GM23338 (cell line): ENCODE measurements at regions not wholly inside any gene's neighbourhood (a gene's known extent, or its start where the extent isn't known, plus 50 kb on each side); places are given as distances from the start of the nearest gene placed in this dataset.

Experiments used
- CREB1 ChIP-seq: fragments of 250-450 bp; sonication (Bioruptor Pico); IDR thresholded peaks from 2 replicates; pipeline ENCODE4 v1.5.0; 2020; ENCODE audit warnings: low read depth, mild to moderate bottlenecking, moderate library complexity
- EZH2 ChIP-seq: fragments of 200-600 bp; sonication (generic); IDR thresholded peaks from one replicate; pipeline ENCODE4 v1.8.0; 2017; ENCODE audit warnings: antibody characterized with exemption, mild to moderate bottlenecking, low read depth; ENCODE audit not compliant: unreplicated experiment
- EZH2phosphoT487 ChIP-seq: fragments of 200-600 bp; sonication (generic); IDR thresholded peaks from one replicate; pipeline ENCODE4 v1.8.1; 2018; ENCODE audit warnings: antibody characterized with exemption; ENCODE audit not compliant: unreplicated experiment
- JUNB ChIP-seq: IDR thresholded peaks from one replicate; pipeline ENCODE4 v1.6.1; 2016; ENCODE audit warnings: antibody characterized with exemption; ENCODE audit not compliant: unreplicated experiment
- NANOG ChIP-seq: IDR thresholded peaks from 2 replicates; pipeline ENCODE4 v1.6.1; 2016; ENCODE audit warnings: antibody characterized with exemption, borderline replicate concordance
- POLR2AphosphoS5 ChIP-seq: IDR thresholded peaks from 2 replicates; pipeline ENCODE4 v1.6.1; 2016; ENCODE audit warnings: antibody characterized with exemption, low read depth
- STAT1 ChIP-seq: IDR thresholded peaks from one replicate; pipeline ENCODE4 v1.6.1; 2016; ENCODE audit warnings: antibody characterized with exemption; ENCODE audit not compliant: unreplicated experiment
- ZNF114 ChIP-seq: fragments of 250-450 bp; sonication (Bioruptor Pico); IDR thresholded peaks from 2 replicates; pipeline ENCODE4 v1.5.0; 2020; ENCODE audit warnings: mild to moderate bottlenecking, moderate library complexity
- ZNF331 ChIP-seq: fragments of 250-450 bp; sonication (Bioruptor Pico); IDR thresholded peaks from 2 replicates; pipeline ENCODE4 v1.5.0; 2020; ENCODE audit warnings: low read depth, mild to moderate bottlenecking, moderate library complexity
- TF ChIP-seq, protein P1 (sequence below), 2 experiments: fragments of 200-600 bp in 1 of 2; sonication (generic) in 1 of 2; conservative IDR thresholded peaks; 2 replicates each; pipeline versions ENCODE4 v1.5.1 to v1.6.1; 2016 to 2017; ENCODE audit warnings: antibody characterized with exemption in 2 of 2, low read depth in 2 of 2, mild to moderate bottlenecking in 2 of 2, moderate library complexity in 1 of 2
- TF ChIP-seq, protein P2 (sequence below): IDR thresholded peaks from one replicate; pipeline ENCODE4 v1.6.1; 2018; ENCODE audit warnings: antibody characterized with exemption; ENCODE audit not compliant: unreplicated experiment
- TF ChIP-seq, protein P3 (sequence below): IDR thresholded peaks from 2 replicates; pipeline ENCODE4 v1.6.1; 2016; ENCODE audit warnings: antibody characterized with exemption
- TF ChIP-seq, protein P4 (sequence below): fragments of 250-450 bp; sonication (Bioruptor Pico); IDR thresholded peaks from 2 replicates; pipeline ENCODE4 v1.5.0; 2020; ENCODE audit warnings: mild to moderate bottlenecking, moderate library complexity

DNA sequence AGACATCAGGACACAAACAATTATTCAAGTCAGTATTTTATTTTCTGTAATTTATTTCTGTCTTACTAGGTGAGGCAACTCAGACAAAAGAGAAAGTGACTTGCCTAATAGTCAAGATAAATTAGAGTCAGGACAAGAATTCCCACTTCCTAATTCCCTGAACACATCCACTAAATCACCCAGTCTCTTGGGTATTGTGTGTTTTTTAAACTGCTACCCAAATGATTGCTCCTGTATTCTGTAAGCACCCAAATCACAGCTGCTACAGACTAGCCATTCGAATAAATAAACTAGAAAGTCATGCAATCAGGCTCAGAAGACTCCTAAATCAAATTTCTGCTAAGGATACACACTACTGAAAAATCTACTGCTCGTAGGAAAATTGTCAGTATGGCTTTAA lies 263.0 kb downstream of the DUSP6 start:
- no peak for TF ChIP-seq EZH2
- TF ChIP-seq, protein P1, sequence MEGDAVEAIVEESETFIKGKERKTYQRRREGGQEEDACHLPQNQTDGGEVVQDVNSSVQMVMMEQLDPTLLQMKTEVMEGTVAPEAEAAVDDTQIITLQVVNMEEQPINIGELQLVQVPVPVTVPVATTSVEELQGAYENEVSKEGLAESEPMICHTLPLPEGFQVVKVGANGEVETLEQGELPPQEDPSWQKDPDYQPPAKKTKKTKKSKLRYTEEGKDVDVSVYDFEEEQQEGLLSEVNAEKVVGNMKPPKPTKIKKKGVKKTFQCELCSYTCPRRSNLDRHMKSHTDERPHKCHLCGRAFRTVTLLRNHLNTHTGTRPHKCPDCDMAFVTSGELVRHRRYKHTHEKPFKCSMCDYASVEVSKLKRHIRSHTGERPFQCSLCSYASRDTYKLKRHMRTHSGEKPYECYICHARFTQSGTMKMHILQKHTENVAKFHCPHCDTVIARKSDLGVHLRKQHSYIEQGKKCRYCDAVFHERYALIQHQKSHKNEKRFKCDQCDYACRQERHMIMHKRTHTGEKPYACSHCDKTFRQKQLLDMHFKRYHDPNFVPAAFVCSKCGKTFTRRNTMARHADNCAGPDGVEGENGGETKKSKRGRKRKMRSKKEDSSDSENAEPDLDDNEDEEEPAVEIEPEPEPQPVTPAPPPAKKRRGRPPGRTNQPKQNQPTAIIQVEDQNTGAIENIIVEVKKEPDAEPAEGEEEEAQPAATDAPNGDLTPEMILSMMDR (conservative IDR thresholded peaks at IDR 0.05; ENCODE audit: low read depth in 2 of 2): no peak
- TF ChIP-seq POLR2AphosphoS5: no peak
- TF ChIP-seq, protein P2, sequence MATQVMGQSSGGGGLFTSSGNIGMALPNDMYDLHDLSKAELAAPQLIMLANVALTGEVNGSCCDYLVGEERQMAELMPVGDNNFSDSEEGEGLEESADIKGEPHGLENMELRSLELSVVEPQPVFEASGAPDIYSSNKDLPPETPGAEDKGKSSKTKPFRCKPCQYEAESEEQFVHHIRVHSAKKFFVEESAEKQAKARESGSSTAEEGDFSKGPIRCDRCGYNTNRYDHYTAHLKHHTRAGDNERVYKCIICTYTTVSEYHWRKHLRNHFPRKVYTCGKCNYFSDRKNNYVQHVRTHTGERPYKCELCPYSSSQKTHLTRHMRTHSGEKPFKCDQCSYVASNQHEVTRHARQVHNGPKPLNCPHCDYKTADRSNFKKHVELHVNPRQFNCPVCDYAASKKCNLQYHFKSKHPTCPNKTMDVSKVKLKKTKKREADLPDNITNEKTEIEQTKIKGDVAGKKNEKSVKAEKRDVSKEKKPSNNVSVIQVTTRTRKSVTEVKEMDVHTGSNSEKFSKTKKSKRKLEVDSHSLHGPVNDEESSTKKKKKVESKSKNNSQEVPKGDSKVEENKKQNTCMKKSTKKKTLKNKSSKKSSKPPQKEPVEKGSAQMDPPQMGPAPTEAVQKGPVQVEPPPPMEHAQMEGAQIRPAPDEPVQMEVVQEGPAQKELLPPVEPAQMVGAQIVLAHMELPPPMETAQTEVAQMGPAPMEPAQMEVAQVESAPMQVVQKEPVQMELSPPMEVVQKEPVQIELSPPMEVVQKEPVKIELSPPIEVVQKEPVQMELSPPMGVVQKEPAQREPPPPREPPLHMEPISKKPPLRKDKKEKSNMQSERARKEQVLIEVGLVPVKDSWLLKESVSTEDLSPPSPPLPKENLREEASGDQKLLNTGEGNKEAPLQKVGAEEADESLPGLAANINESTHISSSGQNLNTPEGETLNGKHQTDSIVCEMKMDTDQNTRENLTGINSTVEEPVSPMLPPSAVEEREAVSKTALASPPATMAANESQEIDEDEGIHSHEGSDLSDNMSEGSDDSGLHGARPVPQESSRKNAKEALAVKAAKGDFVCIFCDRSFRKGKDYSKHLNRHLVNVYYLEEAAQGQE: no peak
- no peak for TF ChIP-seq CREB1
- TF ChIP-seq ZNF331 (CRISPR knock-in tag): no peak
- TF ChIP-seq STAT1: no peak
- no peak for TF ChIP-seq EZH2phosphoT487
- TF ChIP-seq, protein P3, sequence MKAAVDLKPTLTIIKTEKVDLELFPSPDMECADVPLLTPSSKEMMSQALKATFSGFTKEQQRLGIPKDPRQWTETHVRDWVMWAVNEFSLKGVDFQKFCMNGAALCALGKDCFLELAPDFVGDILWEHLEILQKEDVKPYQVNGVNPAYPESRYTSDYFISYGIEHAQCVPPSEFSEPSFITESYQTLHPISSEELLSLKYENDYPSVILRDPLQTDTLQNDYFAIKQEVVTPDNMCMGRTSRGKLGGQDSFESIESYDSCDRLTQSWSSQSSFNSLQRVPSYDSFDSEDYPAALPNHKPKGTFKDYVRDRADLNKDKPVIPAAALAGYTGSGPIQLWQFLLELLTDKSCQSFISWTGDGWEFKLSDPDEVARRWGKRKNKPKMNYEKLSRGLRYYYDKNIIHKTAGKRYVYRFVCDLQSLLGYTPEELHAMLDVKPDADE: no peak
- no peak for TF ChIP-seq ZNF114
- no peak for TF ChIP-seq JUNB
- no peak for TF ChIP-seq NANOG
- TF ChIP-seq, protein P4, sequence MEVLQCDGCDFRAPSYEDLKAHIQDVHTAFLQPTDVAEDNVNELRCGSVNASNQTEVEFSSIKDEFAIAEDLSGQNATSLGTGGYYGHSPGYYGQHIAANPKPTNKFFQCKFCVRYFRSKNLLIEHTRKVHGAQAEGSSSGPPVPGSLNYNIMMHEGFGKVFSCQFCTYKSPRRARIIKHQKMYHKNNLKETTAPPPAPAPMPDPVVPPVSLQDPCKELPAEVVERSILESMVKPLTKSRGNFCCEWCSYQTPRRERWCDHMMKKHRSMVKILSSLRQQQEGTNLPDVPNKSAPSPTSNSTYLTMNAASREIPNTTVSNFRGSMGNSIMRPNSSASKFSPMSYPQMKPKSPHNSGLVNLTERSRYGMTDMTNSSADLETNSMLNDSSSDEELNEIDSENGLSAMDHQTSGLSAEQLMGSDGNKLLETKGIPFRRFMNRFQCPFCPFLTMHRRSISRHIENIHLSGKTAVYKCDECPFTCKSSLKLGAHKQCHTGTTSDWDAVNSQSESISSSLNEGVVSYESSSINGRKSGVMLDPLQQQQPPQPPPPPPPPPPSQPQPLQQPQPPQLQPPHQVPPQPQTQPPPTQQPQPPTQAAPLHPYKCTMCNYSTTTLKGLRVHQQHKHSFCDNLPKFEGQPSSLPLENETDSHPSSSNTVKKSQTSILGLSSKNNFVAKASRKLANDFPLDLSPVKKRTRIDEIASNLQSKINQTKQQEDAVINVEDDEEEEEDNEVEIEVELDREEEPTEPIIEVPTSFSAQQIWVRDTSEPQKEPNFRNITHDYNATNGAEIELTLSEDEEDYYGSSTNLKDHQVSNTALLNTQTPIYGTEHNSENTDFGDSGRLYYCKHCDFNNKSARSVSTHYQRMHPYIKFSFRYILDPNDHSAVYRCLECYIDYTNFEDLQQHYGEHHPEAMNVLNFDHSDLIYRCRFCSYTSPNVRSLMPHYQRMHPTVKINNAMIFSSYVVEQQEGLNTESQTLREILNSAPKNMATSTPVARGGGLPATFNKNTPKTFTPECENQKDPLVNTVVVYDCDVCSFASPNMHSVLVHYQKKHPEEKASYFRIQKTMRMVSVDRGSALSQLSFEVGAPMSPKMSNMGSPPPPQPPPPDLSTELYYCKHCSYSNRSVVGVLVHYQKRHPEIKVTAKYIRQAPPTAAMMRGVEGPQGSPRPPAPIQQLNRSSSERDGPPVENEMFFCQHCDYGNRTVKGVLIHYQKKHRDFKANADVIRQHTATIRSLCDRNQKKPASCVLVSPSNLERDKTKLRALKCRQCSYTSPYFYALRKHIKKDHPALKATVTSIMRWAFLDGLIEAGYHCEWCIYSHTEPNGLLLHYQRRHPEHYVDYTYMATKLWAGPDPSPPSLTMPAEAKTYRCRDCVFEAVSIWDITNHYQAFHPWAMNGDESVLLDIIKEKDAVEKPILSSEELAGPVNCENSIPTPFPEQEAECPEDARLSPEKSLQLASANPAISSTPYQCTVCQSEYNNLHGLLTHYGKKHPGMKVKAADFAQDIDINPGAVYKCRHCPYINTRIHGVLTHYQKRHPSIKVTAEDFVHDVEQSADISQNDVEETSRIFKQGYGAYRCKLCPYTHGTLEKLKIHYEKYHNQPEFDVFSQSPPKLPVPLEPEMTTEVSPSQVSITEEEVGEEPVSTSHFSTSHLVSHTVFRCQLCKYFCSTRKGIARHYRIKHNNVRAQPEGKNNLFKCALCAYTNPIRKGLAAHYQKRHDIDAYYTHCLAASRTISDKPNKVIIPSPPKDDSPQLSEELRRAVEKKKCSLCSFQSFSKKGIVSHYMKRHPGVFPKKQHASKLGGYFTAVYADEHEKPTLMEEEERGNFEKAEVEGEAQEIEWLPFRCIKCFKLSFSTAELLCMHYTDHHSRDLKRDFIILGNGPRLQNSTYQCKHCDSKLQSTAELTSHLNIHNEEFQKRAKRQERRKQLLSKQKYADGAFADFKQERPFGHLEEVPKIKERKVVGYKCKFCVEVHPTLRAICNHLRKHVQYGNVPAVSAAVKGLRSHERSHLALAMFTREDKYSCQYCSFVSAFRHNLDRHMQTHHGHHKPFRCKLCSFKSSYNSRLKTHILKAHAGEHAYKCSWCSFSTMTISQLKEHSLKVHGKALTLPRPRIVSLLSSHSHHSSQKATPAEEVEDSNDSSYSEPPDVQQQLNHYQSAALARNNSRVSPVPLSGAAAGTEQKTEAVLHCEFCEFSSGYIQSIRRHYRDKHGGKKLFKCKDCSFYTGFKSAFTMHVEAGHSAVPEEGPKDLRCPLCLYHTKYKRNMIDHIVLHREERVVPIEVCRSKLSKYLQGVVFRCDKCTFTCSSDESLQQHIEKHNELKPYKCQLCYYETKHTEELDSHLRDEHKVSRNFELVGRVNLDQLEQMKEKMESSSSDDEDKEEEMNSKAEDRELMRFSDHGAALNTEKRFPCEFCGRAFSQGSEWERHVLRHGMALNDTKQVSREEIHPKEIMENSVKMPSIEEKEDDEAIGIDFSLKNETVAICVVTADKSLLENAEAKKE (CRISPR knock-in tag): no peak
